ENCODE measurements at regions not wholly inside any gene's neighbourhood (a gene's known extent, or its start where the extent isn't known, plus 50 kb on each side); places are given as distances from the start of the nearest gene placed in this dataset.

DNA sequence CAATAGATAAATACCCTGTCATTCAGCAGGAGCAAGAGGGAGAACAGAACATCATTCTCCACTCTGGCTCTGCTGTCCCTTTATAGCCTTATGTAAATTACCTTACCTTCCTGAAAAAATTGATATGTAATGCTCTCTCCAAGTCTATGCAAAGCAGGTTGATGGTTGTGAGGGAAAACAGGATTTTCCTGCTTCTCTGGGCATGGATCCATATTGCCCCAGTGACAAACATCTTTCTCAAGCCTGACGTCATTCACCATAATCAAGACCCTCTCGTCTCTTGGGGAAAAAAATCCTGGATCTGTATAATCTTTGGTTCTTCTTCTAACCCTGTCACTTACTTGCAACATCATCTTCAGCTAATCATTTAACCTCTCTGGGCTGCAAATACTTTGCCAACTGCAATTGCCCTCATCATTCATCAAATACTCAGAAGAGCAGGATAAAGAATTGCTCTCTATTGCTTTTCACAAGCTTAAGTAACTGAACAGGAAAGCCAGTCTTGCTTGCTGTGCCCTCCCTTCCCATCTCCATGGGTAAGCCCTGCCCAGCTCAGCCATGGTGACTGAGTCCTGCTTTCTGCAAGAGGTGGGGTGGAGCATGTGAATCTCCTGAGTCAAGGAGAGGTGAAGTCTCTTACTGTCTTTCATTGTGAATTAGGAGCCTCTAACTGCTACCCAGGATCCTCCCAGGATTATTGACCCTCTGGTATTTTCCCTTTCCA, 123.7 kb upstream of the KLF7 start:
- DNase-seq (ENCODE audit: low read depth) = no peak

DNA sequence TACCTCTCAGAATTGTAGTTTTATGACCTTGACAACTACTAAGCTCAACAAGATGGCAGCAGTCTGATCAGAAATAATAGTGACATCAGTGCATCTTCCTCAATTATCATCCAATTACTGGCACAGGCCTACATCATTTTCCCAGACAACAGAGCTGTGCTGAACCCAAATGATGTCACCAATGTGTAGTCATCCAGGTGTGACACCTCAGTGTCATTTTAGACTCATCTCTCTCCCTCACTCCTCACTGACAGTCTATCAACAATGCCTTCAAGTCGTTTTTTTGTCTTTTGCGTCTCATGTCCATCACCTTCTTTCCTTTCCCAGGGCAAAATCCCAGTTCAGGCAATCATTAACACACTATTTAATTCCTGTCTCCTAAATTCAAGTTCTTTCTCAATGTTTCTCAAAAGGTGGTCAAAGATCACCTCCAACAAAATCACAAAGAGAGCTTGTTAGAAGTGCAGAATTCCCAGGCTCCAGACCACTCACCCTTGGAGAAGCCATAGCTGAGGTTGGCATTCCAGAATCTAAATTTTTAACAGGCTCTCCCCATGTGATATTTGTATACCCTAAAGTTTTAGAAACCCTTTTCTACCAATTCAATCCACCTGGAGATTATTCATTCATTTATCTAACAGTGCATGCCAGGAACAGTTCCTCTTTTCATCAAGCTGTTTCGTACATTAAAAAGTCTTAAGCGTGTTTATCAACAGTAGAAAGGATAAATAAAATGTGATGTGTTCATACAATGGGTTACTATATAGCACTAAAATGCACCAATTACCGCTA, 125.3 kb upstream of the KLF7 start:
- DNase-seq (ENCODE audit: low read depth) = no peak

DNA sequence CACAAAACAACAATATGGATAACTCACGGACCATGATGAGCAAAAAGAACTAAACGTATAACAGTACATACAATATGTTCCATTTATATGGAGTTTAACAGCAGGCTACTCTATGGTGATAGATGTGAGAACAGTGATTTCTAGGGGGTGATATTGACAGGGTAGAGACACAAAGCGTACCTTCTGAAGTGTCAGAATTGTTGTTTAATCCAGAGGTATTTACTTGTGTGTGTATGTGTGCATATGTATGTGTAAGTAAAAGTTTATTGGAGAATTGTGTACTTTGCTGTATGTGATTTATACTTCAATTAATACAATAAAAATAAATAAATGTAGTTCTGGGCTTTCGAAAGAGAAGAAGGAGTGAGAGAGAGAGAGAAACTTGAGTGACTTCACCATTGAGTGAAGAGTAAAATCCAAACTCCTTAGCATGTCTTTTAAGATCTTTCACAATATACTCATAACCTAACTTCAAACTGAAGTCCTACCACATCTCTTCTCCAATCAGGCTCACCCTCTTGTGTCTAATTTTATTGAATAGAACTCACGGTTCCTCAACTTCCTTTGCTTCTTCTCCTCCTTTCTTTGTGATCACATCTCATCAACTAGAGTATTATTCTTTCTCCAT, 126.0 kb upstream of the KLF7 start:
- no peak for DNase-seq (ENCODE audit: low read depth)

DNA sequence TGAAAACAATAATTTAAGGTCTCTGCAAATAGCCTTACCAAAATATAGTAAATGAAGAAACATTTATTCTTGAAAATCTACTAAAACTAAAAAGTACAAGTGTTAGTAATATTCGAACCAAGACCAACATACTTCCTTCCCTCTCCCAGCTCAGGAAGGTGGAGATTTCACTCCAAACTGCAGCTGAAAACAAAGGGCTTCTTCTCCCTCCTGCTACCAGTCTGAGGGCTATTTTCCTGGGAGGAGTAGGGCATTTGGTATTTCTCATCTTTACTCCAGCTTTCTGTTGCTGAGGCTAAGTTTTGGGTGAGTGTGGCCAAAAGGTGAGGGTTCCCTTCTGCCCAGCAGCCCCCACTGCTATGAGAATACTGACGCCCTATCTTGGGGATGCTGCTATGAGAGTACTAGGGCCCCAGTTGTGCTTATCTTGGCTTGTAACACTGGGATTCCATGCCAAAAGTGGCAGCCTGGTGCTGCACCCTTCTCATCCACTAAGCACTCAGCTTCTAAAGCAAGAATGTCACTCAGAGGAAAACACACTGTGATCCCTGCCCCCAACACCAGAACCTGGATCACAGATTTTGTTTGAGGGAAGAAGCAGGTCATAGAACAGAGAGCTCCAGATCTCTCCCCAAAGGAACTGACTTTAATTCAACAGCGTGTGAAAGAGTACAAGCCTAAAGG, 130.7 kb upstream of the KLF7 start:
- DNase-seq (ENCODE audit: low read depth) = no peak

DNA sequence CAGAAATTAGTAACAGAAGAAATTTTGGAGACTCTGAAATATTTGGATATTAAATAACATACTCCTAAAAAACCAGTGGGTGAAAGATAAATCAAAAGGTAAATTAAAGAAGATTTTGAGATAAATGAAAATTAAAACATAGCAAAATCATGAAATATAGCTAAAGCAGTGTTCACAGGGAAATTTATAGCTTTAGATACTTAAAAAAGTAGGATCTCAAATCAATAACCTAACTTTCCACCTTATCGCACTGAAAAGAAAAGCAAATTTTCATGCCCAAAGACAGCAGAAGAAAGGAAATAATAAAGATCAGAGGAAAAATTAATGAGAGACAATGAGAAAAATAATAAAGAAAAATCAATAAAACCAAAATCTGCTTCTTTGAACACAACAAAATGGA, 135.1 kb upstream of the KLF7 start:
- no peak for DNase-seq (ENCODE audit: low read depth)

DNA sequence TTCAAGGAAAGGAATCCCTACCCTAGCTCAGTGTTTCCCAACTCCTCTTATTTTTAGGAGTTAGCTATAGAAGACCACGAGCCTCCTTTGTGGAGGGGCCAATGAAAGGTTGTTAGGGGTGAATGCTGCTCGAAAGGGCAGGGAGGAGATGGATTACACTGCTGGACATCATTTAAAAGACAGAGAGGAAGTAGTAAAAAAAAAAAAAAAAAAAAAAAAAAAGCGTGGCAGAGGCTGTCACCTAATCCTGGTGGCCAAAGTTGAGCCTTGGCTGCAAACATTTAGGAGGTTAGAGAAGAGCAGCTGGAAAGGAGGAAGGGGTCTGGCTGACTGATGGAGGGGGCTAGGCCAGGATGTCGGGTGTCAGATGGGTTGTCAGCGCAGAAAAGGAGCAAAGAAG, 139.0 kb upstream of the KLF7 start:
- no peak for DNase-seq (ENCODE audit: low read depth)

DNA sequence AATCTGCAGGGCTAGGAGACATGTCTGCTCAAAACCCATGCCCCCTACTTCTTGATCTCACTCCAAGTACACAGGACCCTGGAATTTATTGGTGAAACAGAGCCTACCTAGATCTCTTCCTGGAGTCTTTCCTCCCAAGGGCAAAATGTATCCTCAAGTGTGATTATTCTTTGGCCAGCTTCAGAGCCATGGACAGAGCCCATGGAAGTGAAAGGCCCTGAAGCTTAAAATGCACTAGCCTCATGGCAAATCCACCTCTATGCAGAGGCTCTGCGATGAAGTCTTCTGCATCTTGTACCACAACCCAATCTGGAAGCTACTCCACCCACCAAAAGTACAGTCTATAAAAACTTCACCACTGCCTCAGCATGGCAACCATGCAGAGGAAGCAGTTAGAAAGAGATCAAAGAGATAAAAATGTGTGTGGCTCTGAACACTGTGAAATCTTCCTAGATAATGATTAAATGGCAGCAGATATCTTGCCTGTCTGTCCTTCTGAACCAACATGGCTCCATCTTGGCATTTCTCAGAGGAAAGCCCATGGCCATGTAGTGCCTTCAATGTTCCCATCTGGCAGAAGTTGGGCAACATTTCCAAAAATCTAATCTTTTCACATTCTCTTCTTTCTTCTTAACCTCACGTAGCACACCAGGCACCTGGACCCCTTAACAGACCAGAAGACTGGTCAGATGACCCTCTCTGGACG, 142.9 kb upstream of the KLF7 start:
- no peak for DNase-seq (ENCODE audit: low read depth)

DNA sequence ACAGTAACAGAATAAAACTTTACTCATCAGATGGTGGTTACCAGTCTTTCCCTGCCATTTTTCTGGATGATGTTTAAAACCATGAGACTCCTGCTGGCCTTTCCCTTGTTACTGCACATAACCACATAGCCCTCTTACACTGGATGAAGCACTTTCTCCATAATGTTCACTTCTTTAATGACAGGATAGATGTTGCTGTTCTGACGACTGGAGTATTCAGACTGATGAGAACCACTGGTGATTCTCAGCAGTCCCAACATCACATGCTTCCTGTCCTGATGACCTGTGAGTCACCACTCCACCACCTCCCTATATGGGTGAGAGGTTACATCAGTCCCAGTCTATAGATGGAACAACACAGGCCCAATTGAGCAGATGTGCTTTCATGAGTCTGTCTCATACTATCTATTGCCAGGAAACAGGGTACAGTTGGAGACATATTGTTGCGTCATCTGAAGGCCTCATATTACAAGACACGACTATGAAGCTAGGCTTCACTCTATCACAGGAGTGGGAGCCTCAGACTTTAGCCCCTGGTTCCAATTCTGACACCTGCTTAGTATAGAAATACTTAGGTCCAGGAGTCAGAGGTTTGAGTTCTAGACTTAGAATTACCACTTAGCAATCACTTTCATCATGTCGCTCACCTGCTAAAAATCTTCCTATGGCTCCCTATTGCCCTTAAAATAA, 145.7 kb upstream of the KLF7 start:
- DNase-seq (ENCODE audit: low read depth) = no peak

DNA sequence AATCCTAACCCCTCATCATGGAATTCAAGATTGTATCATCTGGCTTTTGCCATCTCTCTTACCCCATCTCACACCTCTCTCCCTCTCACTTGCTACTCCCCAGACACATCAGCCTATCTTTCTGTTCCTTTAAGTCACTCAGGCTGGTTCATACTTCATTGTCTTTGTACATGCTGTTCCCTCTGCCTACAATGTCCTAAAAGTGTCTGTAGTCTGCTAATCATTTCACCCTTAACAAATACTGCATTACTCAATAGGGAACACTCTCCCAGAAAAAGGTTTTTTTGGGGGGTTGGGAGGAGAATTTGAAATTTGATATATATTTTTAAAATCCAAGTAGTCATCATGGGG, 146.2 kb upstream of the KLF7 start:
- no peak for DNase-seq (ENCODE audit: low read depth)

DNA sequence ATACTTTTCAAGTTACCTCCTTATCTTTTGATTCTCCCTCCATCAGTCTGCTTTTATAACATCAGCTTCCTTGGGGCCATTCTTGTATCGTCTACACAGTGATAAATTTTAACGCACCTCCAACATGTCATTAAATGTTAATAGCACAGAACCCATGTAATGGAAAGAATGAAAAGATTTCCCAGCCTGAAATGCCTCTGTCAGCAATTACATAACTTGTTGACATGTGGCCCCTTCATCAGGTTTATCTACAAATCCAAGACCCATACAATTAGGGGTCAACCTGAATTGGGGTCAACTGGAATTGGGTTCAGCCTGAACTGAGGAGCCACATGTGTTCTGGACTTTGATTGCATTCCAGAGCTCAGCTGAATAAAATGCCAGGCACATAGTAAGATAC, 148.2 kb upstream of the KLF7 start:
- no peak for DNase-seq (ENCODE audit: low read depth)

DNA sequence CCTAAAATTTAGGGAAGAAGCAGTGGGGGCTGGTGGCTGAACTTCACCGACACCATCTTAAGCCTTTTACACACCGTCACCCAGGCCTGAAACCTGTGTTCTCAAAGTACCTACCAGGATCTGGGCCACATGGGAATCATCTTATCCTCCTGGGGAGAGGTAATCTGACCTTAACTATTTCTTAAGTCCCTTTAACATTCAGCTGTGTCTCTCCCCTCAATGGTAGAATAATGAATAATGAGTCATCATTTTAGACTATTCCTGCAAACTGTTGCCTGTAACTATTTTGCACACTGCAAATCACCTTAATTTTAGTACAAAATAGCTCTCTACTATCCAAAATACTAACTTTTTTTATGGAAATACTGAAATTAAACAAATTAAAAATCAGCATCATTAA, 149.4 kb upstream of the KLF7 start:
- no peak for DNase-seq (ENCODE audit: low read depth)

DNA sequence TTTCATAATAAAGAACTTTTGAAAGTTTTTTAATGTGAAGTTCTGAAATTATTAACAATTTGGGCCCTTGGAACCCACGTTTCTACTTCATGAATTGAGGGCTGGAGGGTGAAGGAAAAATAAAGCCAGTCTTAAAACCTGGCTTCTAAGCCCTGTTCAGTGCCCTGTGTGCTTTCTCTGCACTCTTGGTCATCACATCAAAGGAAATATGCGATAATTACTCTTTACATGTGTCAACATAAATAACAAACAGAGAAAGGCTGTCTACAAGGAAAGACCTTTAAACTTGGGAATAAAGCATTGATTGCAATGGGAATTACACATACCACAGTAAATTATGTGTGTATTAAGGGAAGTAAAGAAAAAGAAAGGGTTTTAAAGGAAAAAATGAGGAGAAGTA, 150.7 kb upstream of the KLF7 start:
- DNase-seq (ENCODE audit: low read depth) = no peak

DNA sequence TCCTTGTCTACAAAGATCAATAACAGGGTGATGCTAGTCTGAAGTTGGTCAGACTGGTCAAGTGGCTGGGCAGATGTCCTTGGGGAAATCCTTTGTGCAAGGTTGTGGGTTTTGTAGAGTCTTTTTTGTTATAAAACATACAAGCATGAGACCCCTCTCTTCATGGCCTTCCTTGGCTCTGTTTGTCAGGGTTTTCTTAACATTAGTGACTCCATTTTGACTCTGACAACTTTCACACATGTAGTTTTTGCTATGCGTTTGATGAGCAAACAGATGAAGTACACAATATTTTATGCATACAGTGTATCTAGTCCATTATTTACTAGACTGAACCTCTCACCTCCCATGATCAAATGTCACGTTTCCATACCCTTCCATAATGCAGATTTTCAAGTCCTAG, 151.2 kb upstream of the KLF7 start:
- no peak for DNase-seq (ENCODE audit: low read depth)

DNA sequence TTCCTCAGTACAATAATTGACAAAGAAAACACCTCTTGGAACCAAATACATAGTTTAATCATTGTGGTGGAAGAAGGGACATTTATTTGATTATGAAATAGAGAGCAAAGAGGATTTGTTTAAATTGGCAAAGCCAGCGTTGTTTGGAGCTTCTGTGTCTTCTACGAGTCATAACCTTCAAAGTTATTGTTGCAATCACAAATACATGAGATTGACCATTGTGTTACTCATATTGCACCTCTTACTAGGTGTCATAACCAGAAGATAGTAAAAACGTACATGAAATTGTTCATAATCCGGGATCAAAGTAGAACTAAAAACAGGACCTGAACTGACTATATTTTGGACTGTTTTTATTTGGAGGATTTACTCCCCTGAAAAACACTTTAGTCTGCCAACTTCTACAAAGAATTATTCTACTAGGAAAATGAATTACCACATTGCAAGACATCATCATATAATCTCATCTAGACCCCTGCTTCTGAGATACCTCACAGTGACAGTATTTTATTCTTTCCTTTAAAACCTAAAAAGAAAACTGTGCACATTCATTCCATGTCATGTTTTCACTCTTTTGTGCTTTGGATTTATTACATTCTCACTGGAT, 151.7 kb upstream of the KLF7 start:
- no peak for DNase-seq (ENCODE audit: low read depth)

DNA sequence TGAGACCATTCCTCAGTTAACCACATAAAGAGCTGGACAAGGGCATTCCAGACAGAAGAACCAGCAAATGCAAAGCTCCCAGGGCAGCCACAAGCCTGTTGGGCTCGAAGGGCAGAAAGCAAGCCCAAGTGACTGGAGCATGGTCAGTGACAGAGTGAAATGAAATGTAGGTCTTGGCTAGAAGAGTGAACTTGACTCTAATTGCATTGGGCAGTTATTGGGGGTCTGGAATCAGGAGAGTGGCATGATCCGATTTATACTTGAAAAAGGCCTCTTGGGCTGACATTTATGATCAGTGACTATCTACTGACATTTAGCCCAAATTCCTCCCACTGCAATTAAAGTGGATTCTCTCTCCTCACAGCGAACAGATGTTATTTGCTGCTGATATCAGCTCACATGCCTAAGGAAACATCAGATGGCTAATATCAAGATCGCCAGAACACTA, 152.5 kb upstream of the KLF7 start:
- DNase-seq (ENCODE audit: low read depth) = no peak

DNA sequence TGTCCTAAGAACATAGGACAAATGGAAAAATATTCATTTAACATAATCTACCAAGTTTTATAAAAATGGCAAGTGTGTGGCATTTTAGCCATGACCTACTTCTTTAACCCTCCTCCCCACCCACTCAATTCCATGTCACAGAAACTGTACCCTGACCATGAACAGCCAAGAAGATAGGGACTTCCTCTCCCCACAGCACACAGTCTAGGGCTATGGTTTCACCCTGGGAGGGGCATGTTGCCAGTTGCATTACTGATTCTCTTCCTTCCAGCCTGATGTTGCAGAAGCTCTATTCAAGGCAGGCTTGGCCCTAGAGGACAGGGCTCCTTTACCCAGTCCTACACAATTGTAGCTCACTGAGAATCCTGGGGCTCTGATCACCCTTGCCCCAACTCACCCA, 153.6 kb upstream of the KLF7 start:
- DNase-seq (ENCODE audit: low read depth) = no peak

DNA sequence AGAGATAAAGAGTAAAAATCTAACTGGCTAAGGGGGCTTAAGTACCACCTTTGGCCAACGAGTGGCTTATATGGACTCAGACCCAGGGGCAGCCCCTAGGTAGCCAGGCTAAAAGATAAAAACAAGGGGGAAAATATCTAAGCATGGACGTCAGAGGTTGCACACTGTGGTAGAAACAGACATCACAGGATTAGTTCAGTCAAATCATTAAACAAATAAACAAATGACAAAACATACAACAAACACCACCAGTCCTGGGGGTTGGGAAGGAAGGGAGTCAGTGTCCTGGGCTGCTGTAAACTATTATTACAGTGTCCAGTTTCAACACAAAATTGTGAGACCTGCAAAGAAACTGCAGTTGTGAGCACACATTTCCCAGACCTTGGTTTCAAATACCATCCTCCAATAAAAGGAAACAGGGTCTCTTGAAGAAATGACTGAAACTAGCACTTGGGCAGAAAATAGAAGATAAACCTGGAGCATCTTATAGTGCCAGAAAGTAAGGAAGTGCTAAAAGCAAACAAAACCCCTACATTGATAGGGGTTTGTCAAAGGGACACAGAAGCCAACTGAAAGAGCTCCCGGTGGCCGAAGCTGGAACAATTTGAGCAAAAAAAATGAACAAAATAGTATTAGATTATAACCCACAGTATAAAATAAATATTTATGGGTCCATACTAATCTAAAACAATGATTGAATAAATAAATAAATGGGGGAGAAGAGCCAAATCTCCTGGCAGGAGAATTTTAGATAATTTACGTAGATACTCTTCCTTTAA, 154.8 kb upstream of the KLF7 start:
- no peak for DNase-seq (ENCODE audit: low read depth)

DNA sequence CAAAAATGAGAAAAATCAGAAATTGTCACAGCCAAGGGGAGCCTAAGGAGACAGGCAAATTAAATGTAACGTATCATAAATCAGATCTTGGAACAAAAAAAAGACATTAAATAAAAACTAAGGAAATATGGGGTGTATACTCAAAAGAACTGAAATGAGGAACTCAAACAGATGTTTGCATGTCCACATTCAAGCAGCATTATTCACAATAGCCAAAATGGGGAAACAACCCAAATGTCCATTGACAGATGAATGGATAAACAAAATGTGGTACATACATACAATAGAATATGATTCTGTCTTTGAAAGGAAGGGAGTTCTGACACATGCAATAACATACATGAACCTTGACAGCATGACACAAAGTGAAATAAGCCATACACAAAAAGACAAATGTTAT, 155.8 kb upstream of the KLF7 start:
- DNase-seq (ENCODE audit: low read depth) = no peak

DNA sequence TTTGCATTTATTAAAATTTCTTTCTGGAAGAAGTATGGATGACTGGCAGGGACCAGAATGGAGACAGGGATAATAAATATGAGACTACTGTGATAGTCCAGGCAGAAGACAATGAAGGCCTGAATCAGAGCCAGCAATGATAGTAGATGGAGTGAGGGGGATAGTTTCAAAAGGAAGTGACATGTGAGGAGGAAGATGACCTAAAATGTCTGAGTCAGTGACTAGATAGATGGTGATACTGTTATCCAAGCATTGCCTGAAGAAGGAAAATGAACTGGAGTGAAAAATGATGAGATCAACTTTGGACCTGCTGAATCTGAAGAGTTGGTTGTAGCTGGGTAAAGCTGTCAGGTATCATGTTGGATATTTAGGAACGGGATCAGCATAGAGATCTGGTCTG, 158.3 kb upstream of the KLF7 start:
- DNase-seq (ENCODE audit: low read depth) = no peak

DNA sequence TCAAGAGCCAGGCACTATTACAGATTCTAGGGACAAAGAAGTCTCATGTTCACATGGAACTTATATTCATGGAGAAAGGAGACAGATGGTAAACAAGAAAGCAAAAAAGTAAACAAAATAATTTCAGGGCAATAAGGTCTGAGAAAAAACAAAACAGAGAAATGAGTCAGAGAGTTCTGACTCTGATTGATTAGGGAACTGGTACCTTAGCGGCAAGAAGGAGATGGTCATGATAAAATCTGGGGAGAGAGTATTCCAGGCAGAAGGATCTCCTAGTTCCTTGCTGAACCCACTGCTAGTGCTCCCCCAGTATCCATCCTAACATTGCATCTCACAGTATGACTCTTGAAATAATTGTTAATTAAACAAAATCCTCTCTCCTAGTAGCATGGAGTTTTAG, 161.8 kb upstream of the KLF7 start:
- no peak for DNase-seq (ENCODE audit: low read depth)

Data from stimulated activated CD8-positive, alpha-beta memory T cell treated with anti-CD3 and anti-CD28 coated beads, Interleukin-12 subunit alpha, Interleukin-12 subunit beta, amount 100 ng/mL, for 1 hour (primary cell).